IMR-90 (cell line): ENCODE measurements at regions not wholly inside any gene's neighbourhood (a gene's known extent, or its start where the extent isn't known, plus 50 kb on each side); places are given as distances from the start of the nearest gene placed in this dataset.

Source experiments
- ATAC-seq: fragments of 200-7000 bp; cut with Tn5 transposase; 2 replicates; pipeline ENCODE4 v1.9.1; 2020; ENCODE audit warnings: low read depth, mild to moderate bottlenecking, moderate library complexity
- BruUV-seq: library from RNA; stranded (reverse); fragments of 400-500 nt; replicated peaks from 2 replicates; lab custom pipeline; 2021; lab: Mats Ljungman, UMichigan
- CTCF ChIA-PET: fragments of 300-600 bp; formaldehyde crosslinking; extraction: SDS; loops from one replicate; lab custom pipeline; 2021; ENCODE audit warnings: antibody characterized with exemption; lab: Yijun Ruan, JAX
- POLR2A ChIA-PET: fragments of 300-600 bp; sonication (Branson Sonifier 250); formaldehyde crosslinking; loops from one replicate; lab custom pipeline; 2022; ENCODE audit warnings: antibody characterized with exemption; ENCODE audit not compliant: unreplicated experiment; lab: Charles Lee
- DNase-seq: peaks from one replicate; pipeline ENCODE4 v3.0.0; 2013
- H2AFZ ChIP-seq: replicated peaks from 2 replicates; pipeline ENCODE3; 2013; ENCODE audit warnings: low read length, mild to moderate bottlenecking; ENCODE audit not compliant: poor library complexity
- H2AK5ac ChIP-seq: 2 replicates; pipeline ENCODE4 v1.6.1; 2013; ENCODE audit warnings: low read depth, low read length, inconsistent platforms
- H2AK9ac ChIP-seq: replicated peaks from 2 replicates; pipeline ENCODE3; 2013; ENCODE audit warnings: mild to moderate bottlenecking, low read depth, low read length, moderate library complexity; ENCODE audit not compliant: poor library complexity
- H2BK120ac ChIP-seq: 2 replicates; pipeline ENCODE4 v1.6.1; 2013; ENCODE audit warnings: low read depth, low read length, inconsistent platforms
- H2BK15ac ChIP-seq: 3 replicates; pipeline ENCODE4 v1.6.1; 2013; ENCODE audit warnings: low read depth, low read length, inconsistent platforms
- H2BK20ac ChIP-seq: 2 replicates; pipeline ENCODE4 v1.6.1; 2013; ENCODE audit warnings: low read depth, mild to moderate bottlenecking, inconsistent platforms, low read length, moderate library complexity
- H2BK5ac ChIP-seq: 2 replicates; pipeline ENCODE4 v1.6.1; 2013; ENCODE audit warnings: mild to moderate bottlenecking, low read depth, low read length, inconsistent platforms; ENCODE audit not compliant: poor library complexity, severe bottlenecking
- H3K14ac ChIP-seq: replicated peaks from 2 replicates; pipeline ENCODE4 v1.6.1; 2013; ENCODE audit warnings: low read depth, low read length, inconsistent platforms
- H3K18ac ChIP-seq: 2 replicates; pipeline ENCODE4 v1.6.1; 2013; ENCODE audit warnings: low read depth, low read length, control low read depth
- H3K23ac ChIP-seq: 2 replicates; pipeline ENCODE4 v1.6.1; 2013; ENCODE audit warnings: low read depth, low read length, inconsistent platforms
- H3K27ac ChIP-seq: 2 replicates; pipeline ENCODE4 v1.5.1; 2013; ENCODE audit warnings: mild to moderate bottlenecking, control low read depth, low read length; ENCODE audit not compliant: insufficient read depth
- H3K27me3 ChIP-seq: 2 replicates; pipeline ENCODE4 v1.6.1; 2013; ENCODE audit warnings: low read length; ENCODE audit not compliant: control insufficient read depth, insufficient read depth
- H3K36me3 ChIP-seq: 2 replicates; pipeline ENCODE4 v1.6.1; 2013; ENCODE audit warnings: low read length, mixed read lengths; ENCODE audit not compliant: control insufficient read depth, insufficient read depth
- H3K4ac ChIP-seq: 2 replicates; pipeline ENCODE4 v1.6.1; 2013; ENCODE audit warnings: low read depth, low read length, inconsistent platforms
- H3K4me1 ChIP-seq: 2 replicates; pipeline ENCODE4 v1.6.1; 2013; ENCODE audit warnings: low read length, mixed read lengths; ENCODE audit not compliant: control insufficient read depth, insufficient read depth
- H3K4me2 ChIP-seq: 2 replicates; pipeline ENCODE4 v1.6.1; 2013; ENCODE audit warnings: low read depth, mild to moderate bottlenecking, control low read depth, low read length, moderate library complexity
- H3K4me3 ChIP-seq: 2 replicates; pipeline ENCODE4 v1.5.1; 2013; ENCODE audit warnings: low read depth, mild to moderate bottlenecking, control low read depth, low read length, moderate library complexity; ENCODE audit not compliant: insufficient read depth
- H3K56ac ChIP-seq: 2 replicates; pipeline ENCODE4 v1.6.1; 2013; ENCODE audit warnings: low read length, inconsistent platforms; ENCODE audit not compliant: insufficient read depth; ENCODE audit errors: extremely low read depth
- H3K79me1 ChIP-seq, 2 experiments: 2 replicates each; pipeline ENCODE4 v1.6.1; 2013; ENCODE audit warnings: low read length in 2 of 2, inconsistent platforms in 1 of 2, low read depth in 1 of 2
- H3K9ac ChIP-seq: 2 replicates; pipeline ENCODE4 v1.6.1; 2013; ENCODE audit warnings: low read depth, low read length, control low read depth
- H3K9me1 ChIP-seq: 2 replicates; pipeline ENCODE4 v1.6.1; 2013; ENCODE audit warnings: low read length, inconsistent platforms; ENCODE audit not compliant: insufficient read depth
- H3K9me3 ChIP-seq: 2 replicates; pipeline ENCODE4 v1.6.1; 2013; ENCODE audit warnings: low read length; ENCODE audit not compliant: control insufficient read depth, insufficient read depth
- H4K20me1 ChIP-seq: 2 replicates; pipeline ENCODE4 v1.6.1; 2013; ENCODE audit warnings: low read length, inconsistent platforms; ENCODE audit not compliant: insufficient read depth
- H4K5ac ChIP-seq: 2 replicates; pipeline ENCODE4 v1.6.1; 2013; ENCODE audit warnings: mild to moderate bottlenecking, low read depth, low read length, control low read depth
- H4K8ac ChIP-seq, 2 experiments: 2 replicates each; pipeline ENCODE4 v1.6.1; 2013; ENCODE audit warnings: low read depth in 2 of 2, low read length in 2 of 2, control low read depth in 1 of 2, inconsistent platforms in 1 of 2
- H4K91ac ChIP-seq: 2 replicates; pipeline ENCODE4 v1.6.1; 2013; ENCODE audit warnings: low read depth, low read length, inconsistent platforms; ENCODE audit not compliant: insufficient read depth
- BHLHE40 ChIP-seq: fragments of 150-350 bp; IDR thresholded peaks from 2 replicates; pipeline ENCODE4 v1.6.1; 2016; ENCODE audit warnings: mild to moderate bottlenecking, low read depth, low read length
- CEBPB ChIP-seq: IDR thresholded peaks from 2 replicates; pipeline ENCODE4 v1.6.1; 2012; ENCODE audit warnings: low read depth, low read length, improper control_type of control experiment
- CHD1 ChIP-seq: IDR thresholded peaks from 2 replicates; pipeline ENCODE4 v1.6.1; 2012; ENCODE audit warnings: low read depth, low read length, improper control_type of control experiment
- MAFK ChIP-seq: IDR thresholded peaks from 2 replicates; pipeline ENCODE4 v1.6.1; 2012; ENCODE audit warnings: low read depth, low read length, improper control_type of control experiment
- MAZ ChIP-seq: IDR thresholded peaks from 2 replicates; pipeline ENCODE4 v1.6.1; 2012; ENCODE audit warnings: low read depth, mild to moderate bottlenecking, low read length, improper control_type of control experiment, moderate library complexity, borderline replicate concordance
- MXI1 ChIP-seq: IDR thresholded peaks from 2 replicates; pipeline ENCODE4 v1.6.1; 2012; ENCODE audit warnings: low read depth, mild to moderate bottlenecking, low read length, moderate library complexity, borderline replicate concordance
- NFE2L2 ChIP-seq: fragments of 150-350 bp; IDR thresholded peaks from 2 replicates; pipeline ENCODE4 v1.6.1; 2016; ENCODE audit warnings: low read depth, mild to moderate bottlenecking, low read length
- RAD21 ChIP-seq: IDR thresholded peaks from 2 replicates; pipeline ENCODE4 v1.6.1; 2012; ENCODE audit warnings: low read length, improper control_type of control experiment
- RCOR1 ChIP-seq: IDR thresholded peaks from 2 replicates; pipeline ENCODE4 v1.6.1; 2012; ENCODE audit warnings: mild to moderate bottlenecking, low read length, improper control_type of control experiment; ENCODE audit not compliant: insufficient replicate concordance
- RFX5 ChIP-seq: IDR thresholded peaks from 2 replicates; pipeline ENCODE4 v1.8.0; 2012; ENCODE audit warnings: low read depth, mild to moderate bottlenecking, low read length, moderate library complexity
- SMC3 ChIP-seq: fragments of 150-350 bp; IDR thresholded peaks from 2 replicates; pipeline ENCODE4 v1.6.1; 2016; ENCODE audit warnings: low read depth, mild to moderate bottlenecking, antibody characterized with exemption, low read length, moderate library complexity
- USF2 ChIP-seq: fragments of 150-350 bp; IDR thresholded peaks from 2 replicates; pipeline ENCODE4 v1.6.1; 2017; ENCODE audit warnings: mild to moderate bottlenecking, antibody characterized with exemption, low read length, low read depth
- WGBS, 2 experiments: methylation state at CpG; one replicate each; pipeline versions ENCODE4 v1.1.5 to v1.1.7; 2013; ENCODE audit warnings: missing lambda C conversion rate in 2 of 2; ENCODE audit not compliant: insufficient read length in 1 of 2; ENCODE audit errors: extremely low coverage in 2 of 2; 5-methylcytosine and 5-hydroxymethylcytosine counted together
- dilution Hi-C: fragments of 300-500 bp; cut with HindIII; formaldehyde crosslinking; loops from one replicate; pipeline ENCODE4 v1.14.3; 2018; ENCODE audit warnings: low sequenced_read_pairs; ENCODE audit not compliant: unreplicated experiment
- in situ Hi-C: fragments of 300-500 bp; cut with MboI; formaldehyde crosslinking; loops from 3 replicates; pipeline ENCODE4 v1.14.3; 2019; ENCODE audit warnings: low sequenced_read_pairs, inconsistent platforms, mixed read lengths
- intact Hi-C: fragments of 100-400 bp; cut with micrococcal nuclease; formaldehyde crosslinking; loops from 2 replicates; pipeline ENCODE4 v1.10.0; 2022

- BruUV-seq, result no TSS peak
- in situ Hi-C loops, result loop anchor here (25.0 kb wide), 1 partner anchor 634 kb away; no protein-coding TSS in a partner anchor
- H4K20me1 ChIP-seq, result no peaks in the 10 kb centered on the region
- peak overlapping the region; percentile 27; the same call in 1 of the 2 replicates for H3K18ac ChIP-seq
- H3K4me2 ChIP-seq, result 0 out of 2 replicates have a peak overlapping the region, but pooled peaks have one; percentile 29
- H2AFZ ChIP-seq, result no peak overlapping the region
- ChIA-PET POLR2A (no interaction called here), CTCF (interaction anchor here (0.6 kb wide), 1 partner anchor 116 kb away, joined by 5 read pairs; no protein-coding TSS in a partner anchor)
- H2BK120ac ChIP-seq, result peak overlapping the region; percentile 42
- H3K56ac ChIP-seq, result no peak overlapping the region
- dilution Hi-C loops, result no loop called here
- no peak for TF ChIP-seq USF2
- TF ChIP-seq BHLHE40, result no peak
- no peak for TF ChIP-seq MAZ
- TF ChIP-seq RAD21, result no peak
- no peak for TF ChIP-seq CHD1
- TF ChIP-seq NFE2L2, result no peak
- no peak for TF ChIP-seq SMC3
- no peak for TF ChIP-seq RCOR1
- no peak for TF ChIP-seq MAFK
- TF ChIP-seq MXI1, result no peak
- TF ChIP-seq RFX5, result no peak
- no peak for TF ChIP-seq CEBPB
- H2AK5ac ChIP-seq, result peak overlapping the region; percentile 91; the same call in 1 of the 2 replicates
- H3K9me1 ChIP-seq, result peaks cover 3% of the 10 kb centered on the region; the same call in 1 of the 2 replicates
- H4K91ac ChIP-seq, result peak overlapping the region; percentile 16
- peak overlapping the region; percentile 41; the same call in 1 of the 2 replicates for H4K5ac ChIP-seq
- peak overlapping the region; percentile 29 for H3K14ac ChIP-seq
- peak; percentile 21 for DNase-seq
- H4K8ac ChIP-seq, result peak overlapping the region in 1 of 2 experiments; percentile 63; a peak in 2 of 4 replicates
- H3K9me3 ChIP-seq, result peaks cover 4% of the 10 kb centered on the region; the same call in 1 of the 2 replicates
- no peak overlapping the region for H2AK9ac ChIP-seq
- H3K27me3 ChIP-seq, result no peaks in the 10 kb centered on the region
- H2BK15ac ChIP-seq, result 0 out of 3 replicates have a peak overlapping the region, but pooled peaks have one; percentile 6
- intact Hi-C loops, result loop anchor here (2.0 kb wide), 1 partner anchor 51 kb away; no protein-coding TSS in a partner anchor
- H3K27ac ChIP-seq, result peak overlapping the region; percentile 52; the same call in 1 of the 2 replicates
- H3K9ac ChIP-seq, result no peak overlapping the region
- no peaks in the 10 kb centered on the region for H3K79me1 ChIP-seq
- peaks cover 8% of the 10 kb centered on the region for H3K4me1 ChIP-seq
- no peaks in the 10 kb centered on the region for H3K36me3 ChIP-seq
- peak overlapping the region; percentile 34 for H3K4ac ChIP-seq
- H2BK5ac ChIP-seq, result peak overlapping the region; percentile 80
- peak overlapping the region; percentile 50 for H2BK20ac ChIP-seq
- no CpG with 5 or more reads among the region's 3 CpGs for WGBS, 2 experiments
- 0 out of 2 replicates have a peak overlapping the region, but pooled peaks have one; percentile 1 for H3K23ac ChIP-seq
- H3K4me3 ChIP-seq, result no peak overlapping the region
- peak; percentile 45 for ATAC-seq
Observed at GRCh38 chr10:6771331-6771730, 191.3 kb upstream of the PRKCQ start.
